GM18505 (cell line): ENCODE measurements at regions not wholly inside any gene's neighbourhood (a gene's known extent, or its start where the extent isn't known, plus 50 kb on each side); places are given as distances from the start of the nearest gene placed in this dataset.

Experiments used
- ATAC-seq: cut with Tn5 transposase; IDR thresholded peaks from one replicate; pipeline ENCODE4 v1.9.1; 2021; ENCODE audit not compliant: unreplicated experiment
- POLR2A ChIP-seq: IDR thresholded peaks from 4 replicates; pipeline ENCODE4 v1.6.1; 2011; ENCODE audit warnings: borderline replicate concordance; ENCODE audit not compliant: insufficient read depth, insufficient read length; ENCODE audit errors: extremely low read depth

- TF ChIP-seq POLR2A, result no peak
- ATAC-seq, result no peak
Measured at GRCh38 chr20:48419173-48419572, 408.6 kb downstream of the PREX1 start.

DNA sequence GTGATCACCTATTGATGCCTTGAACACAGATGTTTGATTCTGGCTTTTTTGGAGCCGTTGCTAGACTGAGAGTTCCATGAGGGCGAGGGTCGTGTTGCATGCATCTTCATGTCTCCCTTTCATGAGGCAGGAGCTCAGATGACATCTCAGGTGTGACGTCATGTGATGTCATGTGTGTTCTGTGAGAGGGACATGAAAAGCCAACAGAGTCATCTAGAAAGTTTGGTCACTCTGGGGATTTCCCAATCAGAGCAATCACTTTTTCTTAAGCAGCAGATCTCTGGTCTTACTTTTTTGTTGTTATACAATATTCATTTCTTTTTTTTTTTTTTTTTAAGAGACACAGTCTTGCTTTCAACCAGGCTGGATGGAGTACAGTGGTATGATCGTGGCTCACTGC is 411.8 kb downstream of the PREX1 start:
- TF ChIP-seq POLR2A, result no peak
- ATAC-seq, result no peak

DNA sequence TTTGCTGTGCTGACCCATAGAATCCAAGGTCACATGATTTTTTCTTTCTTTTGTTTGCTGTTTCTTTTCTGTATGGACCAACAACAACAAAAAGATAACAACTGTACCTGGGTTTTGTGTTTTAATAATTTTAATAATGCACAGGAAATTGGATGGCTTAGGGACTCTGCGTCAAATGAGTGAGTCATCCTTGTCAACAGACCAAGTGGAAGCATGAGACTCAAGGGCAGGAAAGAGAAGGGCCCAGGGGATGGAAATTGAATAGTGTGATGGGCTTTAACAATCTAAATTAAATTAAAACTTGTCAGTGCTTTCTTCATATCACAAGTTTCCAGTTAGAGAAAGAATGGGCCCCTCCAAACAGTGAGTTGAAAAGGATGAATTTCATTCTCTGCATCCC is 413.0 kb downstream of the PREX1 start:
- no peak for TF ChIP-seq POLR2A

GRCh38 chr20:48411919-48412522 is 415.8 kb downstream of the PREX1 start:
- no peak for TF ChIP-seq POLR2A
- no peak for ATAC-seq

More for the DNA sequence above, 413.0 kb downstream of the PREX1 start:
- ATAC-seq, result no peak

GRCh38 chr20:48411245-48411644 is 416.6 kb downstream of the PREX1 start:
- no peak for ATAC-seq

GRCh38 chr20:48409055-48409615 is 418.7 kb downstream of the PREX1 start:
- ATAC-seq, result no peak
- TF ChIP-seq POLR2A, result no peak

More at GRCh38 chr20:48411245-48411644, 416.6 kb downstream of the PREX1 start:
- no peak for TF ChIP-seq POLR2A

GRCh38 chr20:48407710-48408109 is 420.1 kb downstream of the PREX1 start:
- no peak for TF ChIP-seq POLR2A

GRCh38 chr20:48406912-48407340 is 420.9 kb downstream of the PREX1 start:
- ATAC-seq, result no peak
- TF ChIP-seq POLR2A, result no peak

More at GRCh38 chr20:48407710-48408109, 420.1 kb downstream of the PREX1 start:
- ATAC-seq, result no peak

DNA sequence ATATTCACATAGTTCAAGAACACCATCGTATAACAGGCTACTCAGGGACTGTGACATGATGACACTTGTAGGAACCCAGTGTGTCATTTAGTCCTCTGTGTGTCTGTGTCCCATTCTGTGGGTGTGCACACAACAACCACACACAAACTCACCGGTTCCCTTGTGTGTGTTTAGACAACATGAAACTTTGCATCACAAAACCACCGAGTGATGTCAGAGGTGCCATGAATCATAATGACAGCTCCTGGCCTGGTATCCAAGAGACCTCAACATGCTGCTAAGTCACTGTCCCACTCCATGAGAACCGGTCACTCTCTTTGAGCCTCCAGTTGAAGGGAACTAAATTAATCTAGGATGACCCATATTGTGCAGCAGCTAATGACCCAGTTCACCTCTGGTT is 421.3 kb downstream of the PREX1 start:
- no peak for ATAC-seq
- no peak for TF ChIP-seq POLR2A

GRCh38 chr20:48405909-48406308 is 421.9 kb downstream of the PREX1 start:
- TF ChIP-seq POLR2A, result no peak

DNA sequence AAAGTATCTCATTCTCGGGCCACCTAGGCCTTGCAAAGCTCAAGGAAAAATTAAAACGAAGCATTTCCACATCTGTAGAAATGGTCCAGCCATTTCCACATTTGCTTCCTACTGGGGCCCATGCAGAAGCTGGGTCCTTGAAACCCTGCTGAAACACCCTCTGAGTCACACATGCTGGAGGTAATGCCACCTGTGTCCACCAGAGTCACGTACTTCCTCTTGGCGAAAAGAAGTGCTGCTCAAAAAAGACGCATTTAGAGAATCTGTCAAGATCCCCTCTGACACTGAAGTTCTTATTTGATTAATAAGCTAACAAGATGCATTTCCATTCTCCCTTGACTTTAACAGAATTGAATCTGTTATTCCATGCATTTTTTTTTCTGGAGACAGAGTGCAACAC is 423.2 kb downstream of the PREX1 start:
- TF ChIP-seq POLR2A, result no peak
- no peak for ATAC-seq

More at GRCh38 chr20:48405909-48406308, 421.9 kb downstream of the PREX1 start:
- ATAC-seq, result no peak

DNA sequence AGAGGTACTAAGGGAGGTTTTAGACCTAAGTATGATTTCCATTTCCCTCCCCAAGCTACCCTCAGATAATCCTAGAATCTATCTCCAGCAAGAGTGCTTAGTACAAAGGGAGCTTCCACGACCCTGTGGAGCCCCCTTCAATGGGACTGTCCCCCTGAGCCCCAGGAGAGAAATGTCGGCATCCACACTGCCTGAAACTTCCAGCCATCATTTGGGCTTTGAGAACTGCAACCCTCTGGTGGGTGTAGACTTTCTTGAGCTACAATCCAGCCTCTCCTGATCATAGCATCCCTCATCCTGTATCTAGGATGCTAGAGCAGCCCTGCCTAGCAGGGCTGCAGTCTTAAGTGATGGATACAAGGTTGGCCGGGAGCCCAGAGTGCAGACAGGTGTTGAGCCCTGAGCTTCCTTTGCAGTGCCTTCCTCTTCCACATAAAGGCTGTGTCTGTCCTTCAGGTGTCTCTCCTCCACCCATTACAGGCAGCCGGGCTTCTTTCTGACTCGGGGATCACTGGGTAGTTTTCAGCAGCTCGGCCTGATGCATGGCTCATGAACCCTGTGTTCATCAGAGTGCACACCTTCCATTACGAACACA is 424.5 kb downstream of the PREX1 start:
- TF ChIP-seq POLR2A, result no peak
- no peak for ATAC-seq

GRCh38 chr20:48401359-48401758 is 426.4 kb downstream of the PREX1 start:
- ATAC-seq, result no peak

GRCh38 chr20:48400009-48400408 is 427.8 kb downstream of the PREX1 start:
- no peak for TF ChIP-seq POLR2A
- no peak for ATAC-seq

More at GRCh38 chr20:48401359-48401758, 426.4 kb downstream of the PREX1 start:
- TF ChIP-seq POLR2A, result no peak
